T-helper 1 cell treated with Interleukin-12 subunit alpha and Interleukin-12 subunit beta and Interleukin-4 antibody, amounts not matched to agents 30 ng/mL and 1 ng/mL, for 36 hours (primary cell): ENCODE measurements at regions not wholly inside any gene's neighbourhood (a gene's known extent, or its start where the extent isn't known, plus 50 kb on each side); places are given as distances from the start of the nearest gene placed in this dataset.

Experiments used
- intact Hi-C: fragments of 100-400 bp; cut with micrococcal nuclease; formaldehyde crosslinking; loops from one replicate; pipeline ENCODE4 v1.15.1; 2024

DNA sequence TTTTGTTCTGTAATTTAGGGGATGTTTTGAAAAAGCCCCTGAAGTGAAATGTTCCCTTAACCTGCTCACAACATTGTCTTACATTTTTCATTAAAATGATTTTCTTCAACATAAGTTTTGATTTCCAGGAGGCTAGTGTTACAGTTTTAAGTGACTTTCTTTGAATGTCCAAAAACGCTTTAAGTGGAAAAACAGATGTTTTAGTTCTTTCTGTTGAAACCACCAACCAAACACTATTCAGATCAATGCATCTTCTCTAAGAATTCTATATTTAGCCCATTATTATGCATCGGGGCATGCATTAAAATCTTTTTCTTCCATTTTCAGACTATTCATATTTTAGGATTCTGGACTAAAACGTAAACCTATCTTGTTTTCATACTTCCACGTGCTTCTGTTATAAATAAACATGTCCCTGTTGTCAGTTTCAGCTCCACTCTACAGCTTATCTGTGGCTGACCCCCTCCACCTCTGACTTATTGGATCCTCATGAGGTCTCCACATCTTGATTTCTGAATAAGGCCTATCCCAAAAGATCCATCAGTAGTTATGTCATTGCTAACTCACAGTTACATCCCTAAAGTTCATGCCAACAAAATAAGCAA is 882.3 kb upstream of the SEMA6A start:
- intact Hi-C loops: loop anchor here (10.0 kb wide), 1 partner anchor 1498 kb away; no protein-coding TSS in a partner anchor

DNA sequence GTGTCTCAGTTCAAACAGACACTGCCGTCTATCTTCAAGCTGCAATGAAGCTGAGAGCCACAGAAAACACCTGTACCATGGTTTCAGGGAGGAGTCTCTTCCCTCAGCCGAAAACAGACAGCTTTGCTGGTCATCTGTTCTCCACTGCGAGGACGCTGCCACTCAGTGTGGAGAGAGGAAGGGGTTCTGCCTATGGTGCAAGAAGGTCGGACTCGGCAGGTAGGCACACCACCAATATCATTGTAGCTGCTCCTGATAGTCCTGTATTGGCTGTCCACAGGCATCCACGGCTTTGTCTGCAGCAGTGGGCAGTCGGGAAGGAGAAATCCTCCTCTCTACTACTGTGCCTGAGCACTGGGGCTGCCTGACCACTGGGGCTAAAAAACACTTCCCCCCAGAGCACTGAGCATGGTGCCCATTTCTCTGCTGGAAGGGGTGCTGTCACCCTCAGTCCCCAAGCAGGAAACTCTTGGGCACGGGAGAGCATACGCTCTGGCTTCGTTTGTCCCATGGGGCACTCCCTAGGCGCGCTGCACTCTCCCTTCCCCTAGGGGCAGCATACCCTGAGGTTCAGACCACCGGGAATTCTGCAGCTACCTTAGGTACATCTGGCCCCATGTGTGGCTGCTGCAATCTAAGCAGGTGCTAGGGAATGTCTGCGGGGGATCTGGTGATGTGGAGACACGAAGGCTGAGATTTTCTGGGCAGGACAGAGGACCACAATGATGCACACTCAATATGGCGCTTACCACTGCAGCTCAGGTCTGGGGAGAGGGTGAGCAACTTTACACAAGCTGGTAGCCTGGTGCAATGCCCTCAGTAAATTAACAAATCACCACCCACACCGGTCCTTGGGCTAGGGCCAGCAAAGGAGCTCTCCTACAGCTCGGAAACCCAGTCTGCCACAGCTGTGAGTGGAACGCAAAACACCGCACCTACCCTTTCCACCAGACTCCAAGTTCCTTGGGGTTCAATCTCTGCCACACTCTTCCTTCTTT is 880.9 kb upstream of the SEMA6A start:
- intact Hi-C loops: loop anchor here (10.0 kb wide), 1 partner anchor 1499 kb away; no protein-coding TSS in a partner anchor

DNA sequence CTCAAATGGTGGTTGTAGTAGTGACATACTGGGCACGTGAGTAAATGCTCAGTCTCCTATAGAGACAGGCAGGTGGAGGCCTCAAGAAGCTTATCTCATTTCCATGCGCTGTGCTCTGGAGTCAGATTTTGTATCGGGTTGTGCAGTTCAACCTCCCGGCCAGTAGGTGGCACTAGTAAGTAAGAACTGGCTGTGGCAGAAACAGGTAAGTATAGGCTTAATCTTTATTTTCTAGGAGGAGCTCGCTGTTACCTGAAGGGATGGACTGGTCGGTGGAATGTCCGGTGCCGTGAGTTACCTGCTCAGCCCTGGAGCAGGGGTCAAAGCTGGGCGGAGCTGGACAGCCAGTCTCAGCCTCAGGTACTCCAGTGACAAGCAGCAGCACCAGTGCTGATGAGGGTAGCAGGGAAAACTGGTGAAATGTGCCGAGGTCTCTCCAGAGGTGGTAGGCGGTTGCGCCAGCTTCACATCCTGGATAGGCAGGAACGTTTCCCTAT is 880.1 kb upstream of the SEMA6A start:
- intact Hi-C loops: loop anchor here (1.0 to 10.0 kb wide), 2 partner anchors 1338 to 1500 kb away; no protein-coding TSS in a partner anchor

DNA sequence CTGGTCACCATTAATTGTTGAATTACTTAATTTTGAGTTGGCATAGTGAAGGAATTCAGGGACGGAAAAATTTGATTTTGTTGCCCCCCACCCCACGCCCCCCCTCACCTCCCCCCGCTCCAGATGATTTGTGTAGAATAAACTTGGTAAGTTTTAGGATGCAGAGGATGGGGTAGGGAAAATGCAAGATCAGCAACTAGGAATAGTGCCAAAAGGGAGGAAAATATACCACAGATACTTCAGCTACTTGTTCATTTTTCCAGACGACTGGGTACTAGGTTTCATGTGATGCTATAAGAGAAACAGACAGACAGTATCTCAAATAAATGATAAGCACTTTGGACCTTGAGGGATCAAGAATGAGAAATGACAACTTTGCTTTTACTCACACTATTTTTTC is 862.2 kb upstream of the SEMA6A start:
- intact Hi-C loops: no loop called here

DNA sequence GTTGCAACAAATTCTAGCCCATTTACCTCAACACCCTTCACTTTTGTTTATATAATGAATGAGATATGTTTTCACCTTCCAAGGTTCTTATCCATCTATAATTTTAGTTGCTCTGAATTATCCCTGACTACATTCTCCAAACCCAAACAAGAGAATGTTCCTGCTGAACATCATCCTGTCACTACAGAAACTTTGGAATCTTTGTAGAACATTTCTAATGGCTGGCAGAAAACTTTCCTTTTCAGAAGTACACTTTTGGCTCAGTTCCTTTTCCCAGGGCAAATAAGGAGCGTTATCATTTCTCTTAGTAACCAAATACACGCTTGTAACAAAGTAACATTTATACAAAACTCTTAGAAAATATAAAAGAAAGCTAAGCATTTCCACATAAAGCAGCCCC is 860.6 kb upstream of the SEMA6A start:
- intact Hi-C loops: no loop called here

DNA sequence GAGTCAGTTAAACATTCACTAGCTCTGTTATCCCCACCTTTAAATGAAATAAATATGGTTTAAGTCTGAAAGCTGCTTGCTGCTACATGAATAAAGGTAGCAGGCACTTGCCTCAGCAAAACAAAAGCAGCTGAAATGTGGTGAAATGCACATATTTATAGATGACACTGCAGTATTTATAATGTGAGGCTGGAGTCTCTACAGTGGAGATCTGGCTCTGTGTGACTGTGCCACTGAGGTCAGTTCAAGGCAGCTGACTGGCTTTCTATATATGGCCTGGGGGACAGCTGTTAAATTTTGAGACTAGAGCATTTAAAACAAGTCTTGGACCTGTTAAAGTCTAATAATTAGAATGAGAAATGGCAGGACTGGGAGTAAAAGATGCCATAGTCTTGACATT is 859.6 kb upstream of the SEMA6A start:
- intact Hi-C loops: no loop called here

DNA sequence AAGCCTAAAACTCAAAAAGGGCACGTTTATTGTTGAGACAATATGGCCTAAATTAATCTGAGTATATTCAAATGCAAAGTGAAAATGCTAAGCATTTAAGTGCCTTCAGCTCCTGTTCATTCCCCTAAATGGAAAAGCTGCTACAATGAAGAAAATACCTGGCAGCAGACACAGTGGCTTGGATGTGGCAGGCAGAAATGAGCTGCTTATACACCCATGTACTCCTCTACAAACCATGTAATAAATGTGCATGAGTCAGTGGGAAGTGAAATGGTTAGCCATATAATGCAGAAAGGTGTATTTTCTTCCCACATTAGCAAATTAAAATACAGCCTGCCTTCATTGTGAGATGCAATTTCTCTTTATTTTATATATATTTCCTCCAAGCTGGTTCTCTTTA is 859.2 kb upstream of the SEMA6A start:
- intact Hi-C loops: no loop called here

DNA sequence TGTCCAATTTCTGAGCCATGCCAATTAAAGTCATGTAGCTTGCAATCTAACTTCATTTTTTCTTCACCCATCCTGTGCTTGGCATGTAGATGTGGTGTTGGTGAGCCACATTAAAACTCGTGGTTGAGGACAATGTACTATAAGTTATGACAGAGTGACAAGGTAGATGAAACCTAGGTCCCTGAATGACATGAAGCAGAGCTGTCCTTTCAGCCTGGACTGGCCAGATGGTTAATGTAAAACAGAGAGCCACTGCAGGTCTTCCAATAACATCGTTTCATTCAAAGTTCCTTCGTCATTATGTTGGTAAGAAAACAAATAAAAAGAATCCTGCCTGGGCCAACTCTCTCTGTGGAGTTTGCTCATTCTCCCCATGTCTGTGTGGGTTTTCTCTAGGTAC is 856.5 kb upstream of the SEMA6A start:
- intact Hi-C loops: no loop called here

DNA sequence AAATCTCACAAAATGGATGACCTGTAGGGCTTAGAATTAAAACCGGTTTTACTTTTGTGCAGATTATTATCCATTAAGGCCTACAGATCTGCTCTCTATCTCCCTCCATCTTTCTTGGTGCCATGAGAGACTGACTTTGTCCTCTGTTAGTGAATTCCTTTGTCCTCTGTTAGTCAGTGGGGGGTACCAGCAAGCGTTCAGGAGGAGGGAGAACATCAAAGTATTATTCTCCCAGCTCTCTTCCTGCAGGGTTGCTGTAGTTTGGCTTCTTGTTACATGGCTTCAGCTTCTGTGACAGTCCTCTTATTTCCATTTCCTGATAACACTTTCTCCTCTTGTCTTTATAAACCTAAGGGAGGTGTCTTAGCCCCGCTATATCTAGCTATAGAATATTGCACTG is 850.5 kb upstream of the SEMA6A start:
- intact Hi-C loops: no loop called here

DNA sequence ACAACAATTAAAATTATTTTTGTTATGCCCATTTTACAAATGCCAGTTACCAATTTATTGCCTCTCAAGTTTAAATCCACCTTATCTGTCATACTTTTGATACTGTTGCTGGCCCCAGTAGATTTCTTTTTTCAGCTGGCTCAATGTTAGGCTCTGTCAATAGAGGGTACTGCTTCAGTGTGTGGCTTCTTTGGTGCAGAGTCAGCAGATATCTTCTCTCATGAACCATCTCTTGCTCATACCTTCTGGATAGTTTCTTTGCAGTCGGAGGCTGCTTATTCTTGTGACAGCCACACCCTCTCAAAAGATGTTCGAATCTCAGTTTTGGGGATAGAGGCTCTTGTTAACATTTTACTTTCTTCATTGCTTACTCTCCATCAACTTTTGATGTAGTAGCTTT is 849.9 kb upstream of the SEMA6A start:
- intact Hi-C loops: no loop called here

DNA sequence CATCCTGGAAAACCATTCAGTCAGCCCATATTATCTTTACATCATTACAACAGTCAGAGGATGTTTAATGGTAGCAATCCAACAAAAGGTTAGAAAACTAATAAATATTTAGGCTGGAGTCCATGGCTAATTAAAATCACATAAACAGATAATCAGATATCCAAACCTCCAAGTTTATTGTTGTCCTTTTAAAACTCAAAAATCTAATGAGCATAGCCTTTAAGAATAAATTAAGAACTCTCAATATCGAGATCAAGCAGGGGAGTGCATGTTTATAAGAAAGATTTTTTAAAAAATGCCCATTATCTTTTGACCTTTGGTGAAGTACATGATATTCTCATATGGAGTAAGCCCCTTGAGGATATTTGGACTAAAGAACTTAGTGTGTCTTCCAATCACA is 842.9 kb upstream of the SEMA6A start:
- intact Hi-C loops: no loop called here

DNA sequence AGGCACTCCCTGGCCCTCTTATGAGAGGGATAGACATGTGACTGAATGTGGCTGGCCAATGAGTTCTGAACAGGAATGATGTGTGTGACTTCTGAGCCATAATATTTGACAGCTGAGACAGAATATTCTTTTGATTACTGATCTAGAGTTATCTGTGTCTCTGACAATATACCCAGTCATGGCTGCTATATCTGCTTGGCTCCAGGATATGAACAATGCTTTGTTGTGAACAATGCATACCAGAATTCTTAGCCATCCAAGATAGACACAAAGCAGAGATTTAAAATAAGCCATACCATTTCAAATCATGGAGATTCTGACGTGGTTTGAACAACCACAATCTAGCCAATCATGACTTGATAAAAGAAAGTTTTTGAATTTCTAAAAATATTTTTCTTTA is 840.3 kb upstream of the SEMA6A start:
- intact Hi-C loops: no loop called here

DNA sequence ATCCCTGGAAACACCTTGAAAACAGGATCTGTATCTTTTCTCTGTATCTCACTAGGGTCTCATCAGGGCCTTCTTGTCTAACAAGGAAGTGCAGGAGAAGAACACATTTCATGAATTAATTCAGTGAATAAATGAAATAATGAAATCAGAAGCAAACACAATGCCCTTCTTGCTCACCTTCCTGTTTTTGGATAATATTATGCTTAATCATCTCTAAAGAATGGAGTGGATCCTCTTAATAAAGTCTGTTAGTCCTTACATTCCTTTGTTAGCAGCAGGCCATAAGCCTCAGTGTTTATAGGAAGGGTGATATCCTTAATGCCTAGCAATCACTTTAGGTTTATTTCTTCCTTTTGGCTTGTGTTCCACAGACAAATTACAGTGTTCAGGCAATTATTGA is 837.1 kb upstream of the SEMA6A start:
- intact Hi-C loops: no loop called here

DNA sequence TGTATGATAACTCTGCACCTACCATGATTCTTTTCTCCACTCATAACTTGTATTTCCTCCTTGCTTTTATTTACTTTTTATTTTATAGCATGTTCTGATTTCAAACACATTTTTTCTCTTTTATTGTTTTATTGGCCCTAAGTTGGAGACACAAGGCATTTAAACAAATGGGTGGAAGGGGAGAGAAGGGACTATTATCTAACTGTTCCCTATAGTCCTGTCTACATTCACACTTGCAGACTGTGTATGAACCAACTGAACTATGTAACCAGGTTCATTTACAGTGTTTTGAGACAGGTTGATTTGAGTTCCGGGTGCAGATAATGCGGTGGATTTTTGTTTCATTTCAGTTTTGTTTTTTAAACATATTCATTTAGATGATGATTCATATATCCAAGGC is 830.6 kb upstream of the SEMA6A start:
- intact Hi-C loops: no loop called here

DNA sequence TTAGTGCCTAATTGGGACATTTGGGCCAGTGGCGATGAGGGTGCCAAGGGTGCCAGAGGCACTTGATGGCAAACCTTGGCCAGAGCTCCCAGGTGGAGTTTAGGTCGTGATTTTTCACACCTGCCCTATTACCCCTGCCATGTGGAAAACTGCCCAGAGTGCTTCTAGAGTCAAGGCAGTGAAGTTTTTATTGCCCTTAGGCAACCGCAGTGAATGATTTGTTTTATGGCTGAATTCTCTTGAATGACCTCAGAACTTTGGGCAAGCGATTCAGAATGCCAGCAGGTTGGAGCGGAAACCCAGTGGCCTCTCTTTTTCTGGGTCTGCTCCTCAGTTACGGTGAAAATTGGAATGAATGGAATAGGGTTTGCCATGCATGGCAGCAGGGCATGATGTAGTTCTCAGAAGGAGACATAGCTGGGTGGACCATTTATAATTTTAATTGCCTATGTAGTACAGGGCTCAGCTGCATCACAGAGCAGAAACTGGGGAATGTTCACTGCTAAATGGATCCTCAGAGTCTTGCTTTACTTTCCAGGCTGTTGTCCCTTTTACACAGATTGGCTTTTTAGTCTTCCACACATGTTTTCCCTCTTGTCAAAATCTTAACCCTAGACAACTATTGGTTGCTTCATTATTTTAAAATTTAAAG is 820.0 kb upstream of the SEMA6A start:
- intact Hi-C loops: no loop called here

DNA sequence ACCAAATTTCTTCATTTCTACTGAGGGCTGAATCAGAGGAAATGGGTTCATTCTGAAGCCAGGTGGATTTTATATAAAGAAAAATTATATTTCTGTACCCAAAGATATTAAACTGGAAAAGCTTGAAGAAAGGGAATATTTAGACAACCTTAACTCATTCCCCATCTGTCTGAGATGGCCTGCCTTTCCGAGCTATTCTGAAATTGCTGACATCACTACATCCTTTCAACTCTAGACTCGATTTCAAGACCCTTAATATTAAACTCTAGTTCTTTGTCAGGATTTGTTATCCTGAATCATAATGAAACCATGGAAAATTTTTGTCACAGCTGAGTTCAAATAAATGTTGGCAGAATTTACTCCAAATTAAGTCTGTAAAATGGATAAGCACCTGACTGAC is 818.5 kb upstream of the SEMA6A start:
- intact Hi-C loops: no loop called here

DNA sequence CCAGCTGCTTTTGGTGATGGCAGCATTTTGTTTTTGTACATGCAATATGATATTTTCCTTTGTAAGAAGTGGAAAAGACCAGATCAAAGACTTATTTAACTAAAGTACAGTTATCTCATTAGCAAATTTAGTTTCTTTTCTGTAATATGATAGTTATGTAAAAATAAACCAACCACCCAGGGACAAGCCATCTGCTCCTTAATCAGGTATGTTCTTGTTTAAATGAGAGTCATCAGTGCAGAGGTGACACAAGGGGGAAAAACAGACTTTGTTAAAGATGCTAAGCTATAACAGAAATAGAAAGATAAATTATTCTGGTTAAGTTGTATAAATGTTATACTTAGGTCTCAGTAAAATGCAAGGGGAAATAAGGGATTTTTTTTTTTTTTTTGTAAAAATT is 805.7 kb upstream of the SEMA6A start:
- intact Hi-C loops: no loop called here

DNA sequence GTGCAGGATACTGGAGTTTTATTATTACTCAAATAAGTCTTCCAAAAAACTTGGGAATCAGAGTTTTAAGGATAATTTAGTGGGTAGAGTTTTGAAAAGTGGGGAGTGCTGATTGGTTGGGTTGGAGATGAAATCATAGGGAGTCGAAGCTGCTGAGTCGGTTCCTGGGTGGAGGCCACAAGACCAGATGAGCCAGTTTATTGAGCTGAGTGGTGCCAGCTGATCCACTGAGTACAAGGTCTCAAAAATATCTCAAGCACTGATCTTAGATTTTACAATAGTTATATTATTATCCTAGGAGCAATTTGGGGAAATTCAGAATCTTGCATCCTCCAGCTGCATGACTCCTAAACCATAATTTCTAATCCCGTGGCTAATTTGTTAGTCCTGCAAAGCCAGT is 804.9 kb upstream of the SEMA6A start:
- intact Hi-C loops: no loop called here

DNA sequence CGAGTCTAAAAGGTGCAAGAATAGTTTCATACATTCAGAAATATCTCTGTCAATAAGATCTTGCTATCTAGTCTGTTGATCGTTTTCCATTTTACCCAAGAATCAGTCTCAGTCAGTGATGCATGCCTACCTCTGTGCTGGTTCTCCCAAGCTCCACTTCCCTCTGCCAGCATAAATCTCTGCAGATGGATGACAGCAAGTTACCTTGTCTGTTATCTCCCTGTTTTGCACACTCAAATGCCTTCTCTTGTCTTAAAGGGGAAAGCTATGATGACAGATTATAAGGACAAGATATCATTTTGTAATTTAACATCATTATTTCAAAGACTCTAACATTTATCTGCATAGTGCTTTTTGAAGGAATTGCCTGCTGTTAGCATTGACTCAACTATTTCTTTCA is 802.1 kb upstream of the SEMA6A start:
- intact Hi-C loops: no loop called here

DNA sequence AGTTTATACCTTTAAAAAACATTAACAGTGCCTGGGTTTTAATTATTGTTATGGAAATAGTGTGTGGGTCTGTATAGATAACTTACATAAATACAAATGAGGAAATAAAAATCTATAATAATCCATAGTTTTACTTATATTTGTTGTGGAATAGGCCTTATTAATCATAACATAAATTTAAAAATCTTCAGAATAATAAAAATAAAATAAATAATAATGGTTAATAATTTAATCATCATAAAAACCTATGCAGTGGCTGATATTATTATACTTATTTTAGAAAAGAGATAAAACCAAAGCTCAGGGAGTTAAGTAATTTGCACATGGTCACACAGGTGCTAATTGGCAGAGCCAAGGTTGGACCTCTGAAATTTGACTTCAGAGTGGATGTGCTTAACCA is 785.3 kb upstream of the SEMA6A start:
- intact Hi-C loops: no loop called here

DNA sequence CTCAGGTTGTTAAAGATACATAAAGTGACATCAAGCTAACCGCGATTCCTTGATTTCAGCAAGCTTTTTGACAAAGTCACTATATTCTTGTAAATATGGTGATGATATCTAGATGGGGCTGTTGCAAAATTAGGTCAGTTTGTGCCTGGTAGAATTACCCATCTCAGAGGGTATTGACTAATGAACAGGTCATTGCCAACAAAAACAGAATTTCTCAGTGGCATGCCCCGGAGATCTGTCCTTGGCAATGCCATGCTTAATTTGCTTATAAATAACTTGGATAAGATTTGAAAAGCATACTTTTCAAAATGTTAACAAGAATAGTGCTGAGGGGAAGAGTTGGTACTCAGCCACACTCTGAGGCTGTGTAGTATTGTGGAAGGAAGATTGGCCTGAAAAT is 783.3 kb upstream of the SEMA6A start:
- intact Hi-C loops: no loop called here

DNA sequence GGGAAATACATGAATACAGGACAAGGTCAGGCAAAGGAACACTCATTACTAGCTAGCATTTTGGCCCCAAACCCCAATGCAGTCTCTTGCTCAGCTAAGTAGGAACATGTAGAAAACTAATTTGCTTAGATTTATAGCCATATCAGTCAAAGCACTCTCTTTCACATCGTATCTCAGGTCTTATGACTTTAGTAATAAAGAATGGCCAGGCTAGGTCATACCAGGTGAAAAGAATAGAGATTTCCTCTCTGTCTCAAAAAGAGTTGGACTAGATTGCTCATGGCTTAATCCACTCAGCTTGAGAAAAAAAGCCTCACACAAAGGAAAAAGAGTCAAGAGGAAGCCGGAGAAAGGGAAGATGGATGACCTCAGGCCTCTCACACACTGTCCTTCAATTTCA is 772.7 kb upstream of the SEMA6A start:
- intact Hi-C loops: no loop called here
